ENCODE measurements at regions not wholly inside any gene's neighbourhood (a gene's known extent, or its start where the extent isn't known, plus 50 kb on each side); places are given as distances from the start of the nearest gene placed in this dataset.

DNA sequence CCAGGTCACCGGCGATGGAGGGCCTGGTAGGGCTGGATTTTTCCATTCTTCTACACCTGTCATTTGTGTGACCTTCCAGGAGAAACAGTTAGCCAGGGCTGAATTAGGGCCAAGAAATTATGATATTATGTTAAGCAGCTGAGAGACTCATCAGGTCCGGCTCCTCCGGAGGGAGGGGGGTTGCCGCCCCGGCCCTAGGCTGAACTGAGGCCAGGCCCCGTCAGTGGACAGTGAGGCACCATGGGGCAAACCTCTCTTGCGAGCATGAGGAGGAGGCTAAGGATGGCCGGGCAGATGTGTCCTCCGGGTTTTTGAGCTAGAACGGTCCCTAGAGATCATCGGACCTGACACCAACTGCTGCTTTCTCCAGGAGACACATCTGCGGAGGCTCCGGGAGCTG is 150.1 kb downstream of the SOX11 start:
- no peak for DNase-seq (ENCODE audit: low spot score)

DNA sequence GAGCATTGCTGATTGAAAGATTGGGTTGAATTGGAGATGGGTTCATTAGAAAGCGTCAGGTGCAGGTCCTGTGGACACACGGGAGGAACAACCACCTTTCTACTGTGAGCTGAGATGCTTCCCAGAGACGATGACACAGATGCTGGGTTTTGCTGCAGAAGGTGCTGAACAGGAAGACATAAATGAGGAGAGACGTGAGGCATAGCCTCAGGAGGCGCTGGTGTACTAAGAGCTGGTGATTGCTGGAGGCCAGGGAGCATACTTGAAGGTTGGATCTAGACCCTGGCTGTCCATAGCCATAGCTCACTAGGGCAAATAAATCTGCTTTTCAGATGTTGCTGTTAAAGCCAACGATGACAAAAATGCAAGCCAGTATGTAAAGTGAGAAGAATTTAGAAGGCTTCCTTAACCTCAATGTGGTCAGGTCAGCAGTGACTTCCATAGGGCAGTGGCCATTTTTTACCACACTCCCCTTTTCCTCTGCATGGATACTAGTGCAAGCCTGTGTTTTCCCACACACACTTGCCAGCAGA is 153.7 kb downstream of the SOX11 start:
- no peak for DNase-seq (ENCODE audit: low spot score)

DNA sequence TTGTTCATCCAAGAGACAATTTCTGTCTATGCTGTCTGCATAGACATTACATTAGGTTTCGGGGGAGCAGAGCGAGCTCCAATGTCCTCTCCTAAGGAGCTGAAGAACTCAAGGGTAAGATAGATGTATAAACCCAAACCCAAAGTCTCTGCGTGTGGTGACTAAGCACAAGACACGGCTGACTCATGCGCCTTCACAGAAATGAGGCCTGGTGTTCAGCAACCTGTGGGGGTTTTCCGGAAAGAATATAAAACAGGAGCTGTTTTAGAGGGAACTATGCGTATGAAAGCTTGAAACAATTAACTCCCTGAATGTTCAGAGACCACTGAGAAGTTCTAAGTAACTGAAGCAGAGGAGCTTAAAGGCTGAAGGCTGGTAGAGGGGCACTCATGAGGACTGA is 154.7 kb downstream of the SOX11 start:
- no peak for DNase-seq (ENCODE audit: low spot score)

DNA sequence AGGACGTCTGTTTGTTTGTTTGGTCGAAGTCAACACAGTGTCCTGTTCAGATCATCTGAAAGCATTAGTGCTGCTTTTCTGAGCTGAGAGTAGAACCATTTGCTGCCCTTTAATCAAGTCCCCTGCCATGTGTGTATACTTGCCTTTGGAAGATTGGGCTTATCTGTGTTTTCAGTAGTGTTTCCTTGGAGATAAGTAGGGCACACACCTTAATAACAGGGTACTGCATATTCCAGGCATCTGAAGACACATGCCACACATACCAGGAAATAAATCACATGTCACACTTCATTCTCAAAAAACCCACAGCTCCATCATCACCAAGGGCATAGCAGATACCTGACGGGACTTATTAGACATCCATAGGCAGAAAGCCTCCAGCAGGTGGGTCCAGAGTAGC is 157.4 kb downstream of the SOX11 start:
- no peak for DNase-seq (ENCODE audit: low spot score)

DNA sequence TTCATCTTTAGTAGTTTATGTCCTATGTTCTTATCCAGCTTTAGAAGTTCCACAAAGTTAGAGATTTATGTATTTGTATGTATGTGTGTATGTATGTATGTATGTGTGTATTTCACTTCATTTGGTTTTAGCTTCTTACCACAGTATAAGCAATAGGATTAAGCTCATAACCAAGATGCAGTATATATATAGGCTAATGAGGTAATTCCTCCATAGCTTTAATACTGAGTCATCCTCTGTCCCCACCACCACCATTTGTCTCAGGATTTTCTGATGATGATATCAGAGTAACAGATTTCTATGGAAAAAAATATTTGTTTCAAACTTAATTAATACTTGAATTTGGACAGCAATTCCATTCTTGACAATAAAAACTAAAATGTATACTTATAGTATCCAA is 159.2 kb downstream of the SOX11 start:
- DNase-seq (ENCODE audit: low spot score), result no peak

DNA sequence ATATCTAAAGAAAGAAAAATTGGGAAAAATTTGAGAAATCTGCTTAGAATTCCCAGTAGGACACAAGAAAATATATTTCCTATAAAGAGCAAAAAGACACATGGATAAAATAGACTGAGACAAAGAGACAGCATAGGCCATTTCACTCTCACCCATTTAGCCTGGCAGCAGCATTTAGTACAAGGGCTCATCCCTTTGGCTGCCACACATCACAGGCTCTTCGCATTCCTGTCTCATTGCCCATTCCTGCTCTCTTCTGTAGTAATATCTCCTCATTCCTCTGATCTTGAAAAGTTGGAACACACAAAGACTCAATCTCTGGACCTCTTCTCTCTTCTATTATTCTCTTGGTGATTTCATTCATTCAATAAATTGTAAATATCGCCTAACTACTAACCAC is 162.6 kb downstream of the SOX11 start:
- DNase-seq (ENCODE audit: low spot score), result no peak

DNA sequence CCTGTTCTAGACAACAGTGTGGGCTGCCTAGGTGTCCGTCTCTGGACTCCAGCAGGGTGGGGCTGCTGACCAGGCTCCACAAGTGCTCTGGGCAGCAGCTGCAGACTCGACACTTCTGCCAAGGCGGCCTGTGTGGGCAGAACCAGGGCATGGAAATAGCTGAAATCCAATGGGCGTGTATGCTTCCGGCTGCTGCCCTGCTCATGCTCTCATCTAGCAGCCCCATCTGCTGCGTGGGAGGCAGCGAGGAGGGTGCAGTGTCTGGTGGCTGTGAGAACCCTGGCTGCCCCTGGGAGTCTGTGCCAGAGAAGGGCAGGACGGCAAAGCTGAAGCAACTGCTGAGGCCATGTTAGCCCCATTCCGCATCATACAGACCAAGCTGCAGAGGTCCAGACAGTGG is 174.9 kb downstream of the SOX11 start:
- no peak for DNase-seq (ENCODE audit: low spot score)

DNA sequence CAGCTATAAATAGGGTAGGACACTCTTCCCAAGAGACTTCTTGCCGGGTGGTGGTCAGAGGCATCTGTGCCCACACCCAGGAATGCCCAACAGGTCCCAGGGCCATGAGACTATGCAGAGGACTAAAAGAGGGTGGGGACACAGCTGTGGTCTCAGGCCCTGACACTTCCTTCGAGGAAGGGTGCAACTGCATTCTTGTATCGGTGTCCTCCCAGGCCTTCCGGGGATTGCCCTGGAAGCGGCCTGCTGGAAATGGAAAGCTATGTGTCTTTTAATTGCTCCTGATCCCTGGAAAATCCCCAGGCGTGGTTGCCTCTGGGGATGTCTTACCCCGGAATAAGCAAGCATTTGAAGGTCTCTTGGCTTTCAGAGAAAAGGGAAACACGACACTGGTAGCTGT is 176.7 kb downstream of the SOX11 start:
- DNase-seq (ENCODE audit: low spot score), result no peak

- DNase-seq (ENCODE audit: low spot score), result no peak
These were observed 177.8 kb downstream of the SOX11 start for GRCh38 chr2:5869936-5870335.

GRCh38 chr2:5877360-5877759 is 185.2 kb downstream of the SOX11 start:
- DNase-seq (ENCODE audit: low spot score), result no peak

- DNase-seq (ENCODE audit: low spot score), result no peak
These were observed 193.4 kb downstream of the SOX11 start for GRCh38 chr2:5885451-5886173.

DNA sequence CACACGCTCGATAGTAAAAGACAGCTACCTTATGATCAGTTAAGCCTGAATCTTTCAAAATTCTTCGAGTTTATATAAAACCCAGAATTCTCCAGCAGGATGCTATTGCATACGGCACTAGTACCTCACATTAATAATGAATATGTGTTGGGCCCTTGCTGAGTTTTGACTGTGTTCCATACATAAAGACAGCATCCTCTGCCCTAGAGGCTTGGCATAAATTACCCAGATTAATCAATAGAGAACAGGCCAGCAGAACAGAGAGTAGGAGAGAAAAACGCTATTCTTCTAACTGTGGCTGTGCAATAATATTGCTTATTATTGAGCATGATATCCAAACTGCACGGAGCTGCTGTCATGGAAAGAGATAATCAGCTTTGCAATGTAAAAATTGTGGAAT is 194.3 kb downstream of the SOX11 start:
- no peak for DNase-seq (ENCODE audit: low spot score)

DNA sequence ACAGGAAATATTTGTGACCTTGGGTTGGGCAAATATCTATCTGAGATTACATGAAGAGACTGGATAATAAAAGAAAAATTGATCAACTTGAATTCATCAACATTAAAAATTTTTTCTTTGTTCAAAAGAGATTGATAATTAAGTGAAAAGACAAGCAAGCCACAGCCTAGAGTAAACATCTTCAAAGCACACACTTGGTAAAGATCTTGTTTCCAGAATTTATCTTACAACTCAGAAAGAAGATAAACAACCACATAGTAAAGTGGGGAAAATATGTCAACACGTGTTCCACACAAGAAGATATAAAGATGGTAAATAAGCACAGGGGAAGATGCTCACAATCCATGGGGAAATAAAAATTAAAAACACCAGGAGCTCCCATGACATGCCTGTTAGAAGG is 195.9 kb downstream of the SOX11 start:
- no peak for DNase-seq (ENCODE audit: low spot score)

DNA sequence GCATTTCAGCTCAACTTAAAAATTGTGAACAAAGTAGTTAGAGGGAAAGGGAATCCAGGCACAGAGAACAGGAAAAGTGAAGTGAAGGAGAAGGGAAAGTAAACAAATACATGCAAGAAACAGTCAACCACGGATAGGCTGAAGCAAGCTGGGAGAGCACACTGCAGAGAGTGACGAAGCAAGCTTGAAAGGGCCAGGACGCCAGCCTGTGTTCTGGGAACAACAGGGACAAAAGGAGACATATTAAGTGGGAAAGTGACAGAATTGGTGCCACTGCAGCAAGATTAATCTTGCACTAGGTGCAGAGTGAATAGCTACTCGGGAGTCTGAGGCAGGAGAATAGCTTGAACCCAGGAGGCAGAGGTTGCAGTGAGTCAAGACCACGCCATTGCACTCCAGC is 197.3 kb downstream of the SOX11 start:
- no peak for DNase-seq (ENCODE audit: low spot score)

GRCh38 chr2:5894355-5894754 is 202.2 kb downstream of the SOX11 start:
- no peak for DNase-seq (ENCODE audit: low spot score)

DNA sequence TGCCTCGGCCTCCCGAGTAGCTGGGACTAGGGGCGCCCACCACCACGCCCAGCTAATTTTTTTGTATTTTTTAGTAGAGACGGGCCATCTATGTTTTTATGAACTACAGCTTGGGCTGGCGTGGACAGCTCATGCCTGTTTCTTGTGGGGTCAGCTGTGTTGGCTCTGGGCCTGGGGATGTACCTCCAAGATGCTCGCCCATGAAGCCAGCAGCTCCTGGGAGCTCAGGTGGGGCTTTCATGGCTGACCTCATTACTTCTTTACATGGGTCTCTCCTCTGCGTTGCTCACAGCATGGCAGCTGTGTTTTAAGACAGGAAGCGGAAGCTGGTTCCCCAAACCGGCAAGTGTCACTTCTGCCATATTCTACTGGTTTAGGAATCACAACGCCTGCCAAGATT is 203.1 kb downstream of the SOX11 start:
- no peak for DNase-seq (ENCODE audit: low spot score)

DNA sequence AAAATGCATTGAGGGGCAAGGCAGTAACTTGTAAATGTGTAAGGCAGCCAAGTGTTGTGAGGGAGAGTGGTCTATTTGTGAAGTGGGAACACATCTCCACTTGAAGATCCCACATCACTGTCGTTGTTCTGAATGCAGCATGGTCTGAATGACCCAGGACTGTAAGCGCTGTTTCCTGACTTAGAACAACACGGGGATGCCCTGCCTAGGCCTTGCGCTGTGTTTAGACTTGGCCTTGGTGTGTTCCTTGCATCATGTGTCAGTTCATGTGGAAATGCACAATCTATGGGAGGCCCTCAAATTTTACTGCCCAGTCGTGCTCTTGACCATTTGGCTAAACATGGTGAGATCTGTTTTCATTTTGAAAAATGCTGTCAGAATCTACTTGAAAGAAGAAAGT is 205.1 kb downstream of the SOX11 start:
- no peak for DNase-seq (ENCODE audit: low spot score)

GRCh38 chr2:5898667-5899066 is 206.5 kb downstream of the SOX11 start:
- DNase-seq (ENCODE audit: low spot score), result no peak

GRCh38 chr2:5905661-5906060 is 213.5 kb downstream of the SOX11 start:
- no peak for DNase-seq (ENCODE audit: low spot score)

GRCh38 chr2:5908071-5908470 is 215.9 kb downstream of the SOX11 start:
- DNase-seq (ENCODE audit: low spot score), result no peak

GRCh38 chr2:5911718-5912117 is 219.5 kb downstream of the SOX11 start:
- DNase-seq (ENCODE audit: low spot score), result no peak

DNA sequence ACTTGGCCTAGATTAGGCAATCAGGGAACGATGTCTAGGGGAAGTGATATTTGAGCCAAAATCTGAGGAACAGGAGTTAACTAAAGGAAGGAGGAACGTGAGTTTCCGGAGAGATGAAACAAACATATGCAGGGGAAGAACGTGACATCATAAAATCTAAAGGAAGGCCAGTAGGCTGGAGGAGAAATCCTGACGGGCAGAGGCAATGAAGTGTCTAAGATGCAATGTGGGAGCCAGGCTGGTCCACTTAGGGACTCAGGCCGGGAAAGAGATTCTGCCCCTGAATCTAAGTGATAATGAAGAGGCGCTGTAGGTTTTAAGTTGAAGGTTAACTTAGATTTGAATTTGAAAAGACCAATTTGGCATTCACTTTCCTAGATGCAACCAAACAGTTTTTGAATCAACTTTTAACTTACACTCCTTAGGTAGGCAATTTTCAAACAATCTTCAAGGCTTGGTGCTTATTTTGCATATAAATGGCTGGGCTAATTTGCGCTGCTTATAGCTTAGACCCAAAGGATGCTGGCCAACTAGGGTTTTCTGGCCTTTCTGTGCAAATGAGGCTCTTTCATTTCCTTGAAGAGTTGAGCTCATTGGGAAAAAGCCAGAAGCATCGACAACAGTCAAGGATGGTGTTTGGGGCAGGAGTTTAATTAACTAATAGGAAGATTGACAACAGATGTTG is 221.7 kb downstream of the SOX11 start:
- no peak for DNase-seq (ENCODE audit: low spot score)

GRCh38 chr2:5914811-5915611 is 222.8 kb downstream of the SOX11 start:
- DNase-seq (ENCODE audit: low spot score), result no peak

All from putamen (tissue), 1 donor.